GM12878 (cell line): ENCODE measurements at regions not wholly inside any gene's neighbourhood (a gene's known extent, or its start where the extent isn't known, plus 50 kb on each side); places are given as distances from the start of the nearest gene placed in this dataset.
A peak's percentile ranks its signal among the peaks of the same experiment; 100 is the strongest.

Experiments used
- ATAC-seq: fragments of 200-7000 bp; cut with Tn5 transposase; 3 replicates; pipeline ENCODE4 v1.9.1; 2020; ENCODE audit warnings: mild to moderate bottlenecking, moderate library complexity
- BruUV-seq: library from RNA; stranded (reverse); fragments of 400-500 nt; replicated peaks from 2 replicates; lab custom pipeline; 2021; lab: Mats Ljungman, UMichigan
- CTCF ChIA-PET: fragments of 300-600 bp; sonication (Branson Sonifier 250); formaldehyde crosslinking; extraction: SDS; loops from one replicate; lab custom pipeline; 2021; ENCODE audit warnings: inconsistent platforms; lab: Yijun Ruan, JAX
- POLR2A ChIA-PET: fragments of 350-600 bp; formaldehyde crosslinking; extraction: SDS; loops from one replicate; lab custom pipeline; 2021; ENCODE audit warnings: inconsistent platforms; lab: Charles Lee
- RAD21 ChIA-PET: fragments of 300-600 bp; sonication (Branson Sonifier 250); formaldehyde crosslinking; loops from one replicate; lab custom pipeline; 2023; ENCODE audit warnings: antibody characterized with exemption; ENCODE audit not compliant: unreplicated experiment; lab: Charles Lee
- SMC1A ChIA-PET: fragments of 300-600 bp; sonication (Branson Sonifier 250); formaldehyde crosslinking; loops from one replicate; lab custom pipeline; 2023; ENCODE audit not compliant: unreplicated experiment, uncharacterized antibody; lab: Charles Lee
- DNase-seq: peaks from one replicate; pipeline ENCODE4 v3.0.0-alpha.2; 2011; ENCODE audit warnings: low read depth, low spot score
- FAIRE-seq: peaks from 3 replicates; lab custom pipeline; 2011; peaks lifted over from hg19 to GRCh38; lab: Jason Lieb, UNC
- H2AFZ ChIP-seq: 2 replicates; pipeline ENCODE4 v1.6.0; 2011; ENCODE audit warnings: low read depth, low read length, control low read depth; ENCODE audit not compliant: control insufficient read depth
- H3K27ac ChIP-seq: 2 replicates; pipeline ENCODE4 v1.5.1; 2011; ENCODE audit warnings: control low read depth; ENCODE audit not compliant: control insufficient read depth, insufficient read depth
- H3K27me3 ChIP-seq, 2 experiments: replicated peaks in 1 of 2; 2 replicates each; pipeline versions ENCODE4 v1.6.0 to v1.6.1; 2011; ENCODE audit warnings: low read length in 1 of 2; ENCODE audit not compliant: control insufficient read depth in 2 of 2, insufficient read depth in 2 of 2
- H3K36me3 ChIP-seq, 2 experiments: 2 replicates each; pipeline ENCODE4 v1.5.1; 2011; ENCODE audit warnings: low read length in 1 of 2; ENCODE audit not compliant: control insufficient read depth in 2 of 2, insufficient read depth in 2 of 2
- H3K4me1 ChIP-seq: 2 replicates; pipeline ENCODE4 v1.6.1; 2011; ENCODE audit warnings: mild to moderate bottlenecking, low read length, moderate library complexity, mixed read lengths; ENCODE audit not compliant: control insufficient read depth, insufficient read depth
- H3K4me2 ChIP-seq: 2 replicates; pipeline ENCODE4 v1.6.0; 2011; ENCODE audit warnings: control low read depth; ENCODE audit not compliant: control insufficient read depth, insufficient read depth
- H3K4me3 ChIP-seq: fragments of 200-600 bp; sonication (generic); 2 replicates; pipeline ENCODE4 v1.5.1; 2016
- H3K79me2 ChIP-seq: 2 replicates; pipeline ENCODE4 v1.6.0; 2011; ENCODE audit warnings: low read length; ENCODE audit not compliant: control insufficient read depth, insufficient read depth
- H3K9ac ChIP-seq: 2 replicates; pipeline ENCODE4 v1.8.0; 2011; ENCODE audit warnings: low read length, control low read depth, mixed read lengths; ENCODE audit not compliant: control insufficient read depth, insufficient read depth
- H3K9me3 ChIP-seq: replicated peaks from 3 replicates; pipeline ENCODE4 v1.5.1; 2011; ENCODE audit warnings: mild to moderate bottlenecking, low read length; ENCODE audit not compliant: control insufficient read depth, insufficient read depth
- H4K20me1 ChIP-seq: 2 replicates; pipeline ENCODE4 v1.6.0; 2011; ENCODE audit not compliant: control insufficient read depth, insufficient read depth
- NR2F1 ChIP-seq: fragments of 450-650 bp; conservative IDR thresholded peaks from 2 replicates; pipeline ENCODE4 v1.6.1; 2017; ENCODE audit warnings: mild to moderate bottlenecking
- POU2F2 ChIP-seq: IDR thresholded peaks from 3 replicates; pipeline ENCODE4 v1.6.1; 2011; ENCODE audit warnings: low read depth, mild to moderate bottlenecking, low read length, borderline replicate concordance
- SIX5 ChIP-seq: IDR thresholded peaks from 2 replicates; pipeline ENCODE4 v1.6.1; 2011; ENCODE audit warnings: mild to moderate bottlenecking, low read depth, low read length, moderate library complexity; ENCODE audit not compliant: severe bottlenecking
- WGBS: methylation state at CpG from one replicate; pipeline ENCODE4 v1.1.6; 2016; ENCODE audit warnings: low lambda C conversion rate; ENCODE audit not compliant: insufficient replicate concordance, insufficient coverage; ENCODE audit errors: missing lambda C conversion rate; 5-methylcytosine and 5-hydroxymethylcytosine counted together
- in situ Hi-C: fragments of 300-500 bp; cut with MboI; formaldehyde crosslinking; loops from 9 replicates; pipeline ENCODE4 v1.14.3; 2018; ENCODE audit warnings: mixed read lengths
- intact Hi-C: fragments of 100-400 bp; cut with micrococcal nuclease; formaldehyde crosslinking; loops from one replicate; pipeline ENCODE4 v1.14.2; 2022; ENCODE audit not compliant: unreplicated experiment
- TF ChIP-seq, protein P1 (sequence below): fragments of 450-650 bp; formaldehyde crosslinking; IDR thresholded peaks from 2 replicates; pipeline ENCODE4 v1.5.0; 2022; ENCODE audit warnings: mild to moderate bottlenecking, missing genetic modification characterization

DNA sequence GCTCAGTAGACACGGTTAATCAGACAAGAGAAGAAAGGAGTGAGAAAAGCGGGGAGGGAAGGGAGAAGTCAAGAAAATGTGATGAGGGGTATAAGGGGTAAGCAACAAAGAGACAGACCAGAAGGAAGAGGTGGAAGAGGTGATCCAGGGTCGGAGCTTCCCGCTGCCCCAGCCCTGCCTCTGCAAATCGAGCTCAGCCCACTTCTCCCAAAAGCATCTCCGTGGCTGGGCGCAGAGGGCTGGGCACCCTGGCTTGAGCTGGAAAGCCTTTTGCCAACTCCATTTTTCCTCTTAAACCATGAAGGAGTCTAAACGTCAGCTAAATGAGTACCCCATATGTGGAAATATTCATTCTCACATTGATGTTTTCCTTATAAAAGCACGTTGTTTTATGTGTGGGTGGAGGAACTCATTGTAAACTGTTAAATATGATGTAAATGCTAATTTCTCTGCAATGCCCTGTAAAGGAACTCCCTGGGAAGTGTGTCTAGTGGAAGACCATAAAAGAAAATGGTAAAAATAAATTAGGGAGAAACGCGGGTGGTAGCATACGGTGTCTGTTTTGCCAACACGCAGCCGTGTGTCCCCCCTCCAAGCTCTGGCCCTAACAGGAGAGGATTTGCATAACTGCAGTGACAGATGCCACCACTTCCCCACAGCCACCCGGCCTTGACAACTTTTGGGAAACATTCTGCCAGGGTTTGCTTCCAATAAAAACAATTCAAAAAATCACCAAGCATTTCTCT lies 55.2 kb upstream of the MAFB start:
- H4K20me1 ChIP-seq = no peaks in the 10 kb centered on the region
- H3K36me3 ChIP-seq = no peaks in the 10 kb centered on the region
- H3K9me3 ChIP-seq = no peaks in the 10 kb centered on the region
- H3K27ac ChIP-seq = no peak overlapping the region
- no peaks in the 10 kb centered on the region for H3K4me1 ChIP-seq
- peaks cover 3 to 6% of the 10 kb centered on the region in 2 experiments; a peak in 2 of 4 replicates for H3K27me3 ChIP-seq
- FAIRE-seq = no peak
- no peak overlapping the region for H3K4me2 ChIP-seq
- RAD21 ChIA-PET = no interaction called here
- intact Hi-C loops = no loop called here
- H3K9ac ChIP-seq = no peak overlapping the region
- no peak overlapping the region for H3K4me3 ChIP-seq
- CTCF ChIA-PET = interaction anchor here (1.2 to 3.5 kb wide), 2 partner anchors 27 to 219 kb away, joined by 4 to 17 read pairs; no protein-coding TSS in a partner anchor
- SMC1A ChIA-PET = interaction anchor here (1.0 kb wide), 1 partner anchor 21 kb away, joined by 3 read pairs; no protein-coding TSS in a partner anchor
- no peaks in the 10 kb centered on the region for H3K79me2 ChIP-seq
- TF ChIP-seq SIX5 = no peak
- TF ChIP-seq, protein P1, sequence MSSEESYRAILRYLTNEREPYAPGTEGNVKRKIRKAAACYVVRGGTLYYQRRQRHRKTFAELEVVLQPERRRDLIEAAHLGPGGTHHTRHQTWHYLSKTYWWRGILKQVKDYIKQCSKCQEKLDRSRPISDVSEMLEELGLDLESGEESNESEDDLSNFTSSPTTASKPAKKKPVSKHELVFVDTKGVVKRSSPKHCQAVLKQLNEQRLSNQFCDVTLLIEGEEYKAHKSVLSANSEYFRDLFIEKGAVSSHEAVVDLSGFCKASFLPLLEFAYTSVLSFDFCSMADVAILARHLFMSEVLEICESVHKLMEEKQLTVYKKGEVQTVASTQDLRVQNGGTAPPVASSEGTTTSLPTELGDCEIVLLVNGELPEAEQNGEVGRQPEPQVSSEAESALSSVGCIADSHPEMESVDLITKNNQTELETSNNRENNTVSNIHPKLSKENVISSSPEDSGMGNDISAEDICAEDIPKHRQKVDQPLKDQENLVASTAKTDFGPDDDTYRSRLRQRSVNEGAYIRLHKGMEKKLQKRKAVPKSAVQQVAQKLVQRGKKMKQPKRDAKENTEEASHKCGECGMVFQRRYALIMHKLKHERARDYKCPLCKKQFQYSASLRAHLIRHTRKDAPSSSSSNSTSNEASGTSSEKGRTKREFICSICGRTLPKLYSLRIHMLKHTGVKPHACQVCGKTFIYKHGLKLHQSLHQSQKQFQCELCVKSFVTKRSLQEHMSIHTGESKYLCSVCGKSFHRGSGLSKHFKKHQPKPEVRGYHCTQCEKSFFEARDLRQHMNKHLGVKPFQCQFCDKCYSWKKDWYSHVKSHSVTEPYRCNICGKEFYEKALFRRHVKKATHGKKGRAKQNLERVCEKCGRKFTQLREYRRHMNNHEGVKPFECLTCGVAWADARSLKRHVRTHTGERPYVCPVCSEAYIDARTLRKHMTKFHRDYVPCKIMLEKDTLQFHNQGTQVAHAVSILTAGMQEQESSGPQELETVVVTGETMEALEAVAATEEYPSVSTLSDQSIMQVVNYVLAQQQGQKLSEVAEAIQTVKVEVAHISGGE (CRISPR knock-in tag) = no peak
- TF ChIP-seq NR2F1 = no peak
- peak; percentile 22; the same call in 1 of the 3 replicates for TF ChIP-seq POU2F2
- in situ Hi-C loops = loop anchor here (25.0 kb wide), 1 partner anchor 343 kb away; no protein-coding TSS in a partner anchor
- ATAC-seq = no peak
- WGBS = 19% methylated on average over 15 of the region's 15 CpGs
- DNase-seq = no peak
- POLR2A ChIA-PET = no interaction called here
- no TSS peak for BruUV-seq
- no peak overlapping the region for H2AFZ ChIP-seq
